Activated CD8-positive, alpha-beta memory T cell treated with anti-CD3 and anti-CD28 coated beads for 48 hours (primary cell): ENCODE measurements at regions not wholly inside any gene's neighbourhood (a gene's known extent, or its start where the extent isn't known, plus 50 kb on each side); places are given as distances from the start of the nearest gene placed in this dataset.
"Not testable (repeated sequence)": the region's sequence is repeated elsewhere in the genome, so short reads cannot be mapped to it uniquely, and the experiment has no call there.

ENCODE experiments used
- DNase-seq, 3 experiments: peaks; one replicate each; pipeline ENCODE4 v3.0.0-alpha.2; 2020; ENCODE audit warnings: low read depth in 2 of 3, low spot score in 2 of 3

DNA sequence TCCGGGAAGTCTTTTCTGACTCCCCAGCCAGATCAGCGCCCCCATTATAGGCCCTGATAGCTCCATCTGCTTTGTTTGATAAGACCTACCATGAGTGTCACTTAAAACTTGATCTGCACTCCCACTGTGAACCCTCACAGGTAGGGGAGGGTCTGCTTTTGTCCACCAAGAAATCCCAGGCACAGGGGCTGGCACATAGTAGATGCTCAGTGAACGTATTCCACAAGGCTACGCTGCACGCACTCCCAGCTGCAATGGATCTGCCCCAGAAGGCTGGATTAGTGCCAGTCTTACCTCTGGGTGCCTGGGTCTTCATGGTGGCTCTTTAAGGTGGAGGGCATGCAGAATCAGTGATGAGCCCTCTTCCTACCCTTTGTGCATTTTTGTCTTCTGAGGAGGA is 447.1 kb downstream of the PTPRU start:
- no peak for DNase-seq

DNA sequence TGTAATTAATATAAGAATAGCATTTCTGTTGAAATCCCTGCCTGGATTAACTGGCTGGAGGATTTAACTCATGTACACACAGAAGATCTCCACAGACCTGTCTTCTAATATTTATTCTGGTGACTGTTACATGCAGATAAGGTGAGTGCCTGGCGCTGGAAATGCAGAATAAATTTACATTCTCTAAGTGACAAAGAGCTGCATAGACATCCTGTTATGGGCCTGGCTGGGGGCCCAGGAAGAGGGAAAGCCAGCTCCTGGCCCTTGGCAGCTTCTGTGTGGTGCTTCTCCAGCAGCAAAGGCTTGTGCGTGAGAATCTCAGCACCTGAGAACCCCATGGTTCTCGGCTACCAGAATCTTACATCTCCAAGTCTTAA is 446.6 kb downstream of the PTPRU start:
- no peak for DNase-seq

DNA sequence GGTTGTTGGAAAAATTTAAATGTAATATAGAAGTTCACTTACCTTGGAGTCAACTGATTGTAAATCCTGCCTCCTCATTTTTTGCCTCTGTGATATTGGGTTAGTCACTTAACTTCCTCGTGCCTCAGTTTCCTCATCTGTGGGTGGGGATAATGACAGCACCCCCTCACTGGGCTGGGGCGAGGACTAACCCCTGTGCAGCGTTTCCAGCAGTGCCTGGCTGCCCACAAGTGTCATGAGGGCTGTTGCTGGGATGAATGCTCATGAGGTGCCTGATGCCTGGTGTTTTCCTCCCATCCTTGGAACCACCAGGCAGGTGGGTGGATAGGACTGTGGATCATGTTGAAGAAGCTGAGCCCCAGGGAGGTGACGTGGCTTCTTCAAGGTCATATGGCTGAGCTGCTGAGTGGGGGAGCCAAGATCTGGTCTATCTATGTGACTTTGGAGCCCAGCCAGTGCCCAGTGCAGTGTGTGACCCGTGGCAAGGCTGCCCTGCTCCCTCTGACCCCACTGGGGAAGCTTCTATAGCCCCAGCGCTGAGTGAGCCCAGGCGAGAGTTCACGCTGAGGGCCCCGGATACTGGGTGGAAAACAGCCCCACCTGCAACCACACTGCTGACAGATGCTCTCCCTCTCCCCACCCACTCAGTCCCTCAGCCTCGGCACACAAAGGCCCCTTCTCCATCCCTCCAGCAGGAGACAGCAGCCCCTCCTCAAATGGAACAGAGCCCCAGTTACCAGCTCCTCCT is 446.0 kb downstream of the PTPRU start:
- no peak for DNase-seq

DNA sequence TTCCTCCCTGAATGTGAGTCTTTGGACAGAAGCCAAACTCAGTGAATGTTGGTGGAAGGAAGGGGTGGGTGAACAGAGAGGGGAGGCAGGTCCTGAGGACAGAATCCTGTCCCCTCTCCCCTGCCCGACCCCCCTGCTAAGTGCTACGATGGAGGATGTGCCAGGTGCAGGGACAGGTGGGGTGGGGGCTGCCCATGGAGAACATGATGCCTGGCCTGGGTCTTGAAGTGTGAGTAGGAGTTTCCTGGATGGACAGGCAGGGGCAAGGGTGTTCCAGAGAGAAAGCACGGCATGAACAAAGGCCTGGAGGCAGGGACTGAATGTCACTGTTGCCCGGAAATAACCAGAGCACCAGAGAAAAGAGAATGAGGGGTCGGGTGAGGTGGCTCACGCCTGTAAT is 445.1 kb downstream of the PTPRU start:
- DNase-seq, result not testable (repeated sequence)

DNA sequence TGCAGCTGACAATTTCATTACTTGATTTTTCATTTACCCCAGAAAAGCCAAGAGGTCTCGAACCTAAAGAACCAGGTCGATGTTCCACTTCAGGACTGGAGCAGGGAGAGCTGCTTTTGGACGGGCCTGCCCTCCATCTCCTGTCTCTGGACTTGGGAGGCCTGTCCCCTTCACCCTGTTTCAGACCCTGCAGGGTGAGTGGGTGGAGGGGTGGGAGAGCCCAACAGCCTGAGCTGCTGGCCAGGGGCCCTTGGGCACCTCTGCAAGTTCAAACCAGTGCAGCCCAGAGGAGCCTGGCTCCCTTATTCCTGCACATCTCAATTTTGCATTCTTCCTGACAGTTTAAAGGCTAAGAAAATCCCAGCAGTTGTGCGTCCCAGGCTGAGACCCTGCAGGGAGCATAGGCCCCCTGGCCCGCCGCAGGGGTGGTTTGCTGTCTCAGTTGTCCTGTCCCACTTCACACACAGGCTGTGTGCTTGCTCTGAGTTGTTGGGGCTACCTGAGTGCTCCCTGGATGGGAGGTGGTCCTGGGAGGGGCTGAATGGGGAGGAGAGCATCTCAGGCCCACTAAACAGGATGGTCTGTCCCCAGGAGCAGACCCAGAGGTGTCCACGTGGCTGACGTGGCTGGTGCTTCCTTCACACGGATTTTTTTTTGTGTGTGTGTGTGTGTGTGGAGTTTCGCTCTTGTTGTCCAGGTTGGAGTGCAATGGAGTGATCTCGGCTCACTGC is 443.7 kb downstream of the PTPRU start:
- DNase-seq, result no peak

DNA sequence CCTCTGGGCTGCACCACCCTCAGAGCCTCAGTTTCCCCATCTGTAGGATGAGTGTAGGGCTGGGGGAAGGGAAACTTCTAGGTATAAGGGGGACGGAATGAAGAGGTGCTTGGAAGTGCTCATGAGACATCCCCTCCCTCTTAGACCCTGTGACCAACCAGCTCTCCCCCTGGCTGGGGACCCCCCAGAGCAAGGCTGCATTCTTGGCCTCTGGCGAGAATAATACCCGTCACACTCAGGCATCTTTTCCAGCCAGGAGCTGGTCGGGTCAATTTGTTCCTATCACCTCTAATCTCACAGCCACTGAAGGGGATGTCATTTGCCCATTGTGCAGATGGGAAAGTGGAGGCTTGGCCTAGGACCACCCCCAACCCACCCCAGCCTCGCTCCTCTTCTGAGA is 443.0 kb downstream of the PTPRU start:
- no peak for DNase-seq

DNA sequence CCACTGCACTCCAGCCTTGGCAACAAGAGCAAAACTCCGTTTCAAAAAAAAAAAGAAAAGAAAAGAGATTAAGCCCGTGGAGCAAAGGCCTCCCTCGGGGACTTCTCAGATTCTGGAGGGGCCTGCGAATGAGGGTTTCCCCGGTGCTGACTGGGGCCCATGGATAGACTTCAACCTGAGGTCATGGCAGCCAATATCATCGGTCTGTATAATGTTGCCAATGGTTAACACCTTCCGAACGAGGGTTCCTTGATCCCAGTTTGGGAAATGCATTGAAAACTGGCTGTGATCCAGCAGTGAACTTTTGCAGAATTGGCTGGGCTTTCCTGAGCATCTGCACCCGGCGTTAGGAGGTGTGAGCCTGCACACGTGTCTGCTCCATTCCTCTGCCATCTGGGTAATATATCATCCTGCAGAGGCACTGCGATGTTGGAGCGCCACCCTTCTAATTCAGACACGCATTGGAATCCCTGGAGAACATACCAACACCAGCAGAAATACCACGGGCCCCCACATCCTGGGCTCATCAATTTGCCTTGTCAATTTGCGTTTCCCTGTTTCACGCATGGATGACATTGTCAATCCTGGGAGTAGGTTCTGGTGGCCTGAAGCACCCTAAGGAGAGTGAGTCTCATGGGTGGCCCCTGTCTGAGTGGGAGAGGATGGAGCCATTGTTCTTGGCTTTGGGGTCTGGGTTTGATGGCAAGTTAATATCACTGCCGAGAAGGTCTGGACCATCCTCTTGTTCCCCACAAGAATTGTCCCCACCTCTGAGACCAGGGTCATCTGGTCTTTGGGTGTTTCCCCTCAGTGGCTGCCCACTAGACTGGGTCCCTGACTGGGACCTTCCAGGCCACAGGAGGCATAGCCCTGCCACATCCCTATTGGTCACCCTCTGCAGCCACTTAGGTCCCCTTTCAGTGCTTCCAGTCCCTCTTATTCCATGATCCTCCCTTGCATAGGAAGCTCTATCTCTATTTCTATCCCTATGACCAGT is 441.0 kb downstream of the PTPRU start:
- no peak for DNase-seq

DNA sequence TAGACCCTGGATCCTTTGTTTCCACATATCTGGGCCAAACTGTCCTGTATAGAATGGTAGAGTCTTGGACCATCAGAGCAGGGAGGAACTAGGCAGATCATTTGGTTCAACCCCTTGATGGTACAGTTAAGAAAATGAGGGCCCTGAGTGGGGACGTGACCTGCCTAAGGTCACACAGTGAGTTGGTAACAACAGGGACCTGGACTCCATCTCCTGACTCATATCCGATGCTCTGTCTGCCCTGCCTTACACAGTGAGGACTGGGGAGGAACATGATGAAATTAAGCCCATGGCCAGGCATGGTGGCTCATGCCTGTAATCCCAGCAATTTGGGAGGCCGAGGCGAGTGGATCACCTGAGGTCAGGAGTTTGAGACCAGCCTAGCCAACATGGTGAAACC is 440.2 kb downstream of the PTPRU start:
- no peak for DNase-seq

DNA sequence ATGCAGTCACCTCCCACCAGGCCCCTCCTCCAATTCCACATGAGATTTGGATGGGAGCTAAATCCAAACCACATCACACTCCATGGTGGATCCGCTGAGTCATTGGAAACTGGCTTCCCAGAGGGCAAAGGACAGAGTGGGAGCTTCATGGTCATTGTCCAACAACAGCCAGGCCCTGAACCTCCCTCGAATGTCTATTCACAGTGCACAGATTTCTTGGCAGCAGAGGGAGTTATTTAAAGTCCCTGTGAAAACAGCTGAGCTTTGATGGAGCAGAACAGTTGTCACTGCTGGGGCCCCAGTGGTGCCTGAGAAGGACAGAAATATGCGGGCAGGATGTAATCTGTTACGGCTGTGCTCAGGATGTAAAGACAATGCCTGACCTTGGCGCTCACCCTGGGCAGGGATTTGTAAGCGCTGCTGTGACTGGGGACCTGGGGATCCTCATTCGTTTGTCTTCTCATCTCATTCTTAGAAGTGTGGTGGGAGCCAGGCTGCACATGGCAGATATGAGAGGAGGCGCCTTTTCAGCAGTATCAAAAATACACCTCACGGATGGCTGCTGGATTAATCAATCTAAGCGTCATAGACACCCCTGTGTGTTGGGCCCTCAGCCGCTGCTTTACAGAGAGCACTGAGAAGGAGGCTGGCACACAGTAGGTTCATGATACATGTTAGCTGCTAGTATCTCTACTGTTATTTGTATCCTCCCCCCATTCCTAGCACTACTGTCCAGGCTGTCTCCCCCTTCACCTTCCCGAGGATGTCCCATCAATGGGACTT is 439.4 kb downstream of the PTPRU start:
- DNase-seq, result no peak

DNA sequence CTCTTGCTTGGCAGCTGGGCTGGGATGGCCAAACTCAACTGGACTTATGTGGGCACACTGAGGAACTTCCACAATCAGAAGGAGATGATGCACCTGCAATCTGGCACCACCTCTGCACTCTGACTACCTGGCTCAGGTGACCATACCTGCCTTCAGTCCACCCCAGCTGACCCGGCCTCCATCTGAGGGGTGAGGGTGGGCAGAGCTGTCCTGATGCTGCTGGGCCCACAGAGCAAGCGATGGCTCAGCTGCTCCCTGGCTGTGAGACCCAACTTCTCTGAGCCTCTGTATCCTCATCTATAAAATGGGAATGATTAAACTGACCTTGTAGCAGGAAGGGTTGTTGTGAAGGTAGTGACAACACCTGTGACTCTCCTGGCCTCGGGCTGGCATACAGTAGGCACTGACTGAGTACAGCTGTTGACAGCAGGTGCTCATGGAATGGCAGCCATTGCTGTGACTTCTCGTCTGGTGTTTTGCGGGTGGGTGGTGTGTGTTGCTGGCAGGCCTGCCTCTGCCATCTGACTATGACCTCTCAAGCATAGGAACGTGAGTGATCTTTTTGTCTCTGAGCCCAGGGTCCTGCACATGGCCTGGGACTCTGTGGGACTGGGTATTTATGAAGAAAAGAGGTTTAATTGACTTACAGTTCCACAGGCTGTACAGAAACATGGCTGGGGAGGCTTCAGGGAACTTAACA is 438.5 kb downstream of the PTPRU start:
- no peak for DNase-seq

DNA sequence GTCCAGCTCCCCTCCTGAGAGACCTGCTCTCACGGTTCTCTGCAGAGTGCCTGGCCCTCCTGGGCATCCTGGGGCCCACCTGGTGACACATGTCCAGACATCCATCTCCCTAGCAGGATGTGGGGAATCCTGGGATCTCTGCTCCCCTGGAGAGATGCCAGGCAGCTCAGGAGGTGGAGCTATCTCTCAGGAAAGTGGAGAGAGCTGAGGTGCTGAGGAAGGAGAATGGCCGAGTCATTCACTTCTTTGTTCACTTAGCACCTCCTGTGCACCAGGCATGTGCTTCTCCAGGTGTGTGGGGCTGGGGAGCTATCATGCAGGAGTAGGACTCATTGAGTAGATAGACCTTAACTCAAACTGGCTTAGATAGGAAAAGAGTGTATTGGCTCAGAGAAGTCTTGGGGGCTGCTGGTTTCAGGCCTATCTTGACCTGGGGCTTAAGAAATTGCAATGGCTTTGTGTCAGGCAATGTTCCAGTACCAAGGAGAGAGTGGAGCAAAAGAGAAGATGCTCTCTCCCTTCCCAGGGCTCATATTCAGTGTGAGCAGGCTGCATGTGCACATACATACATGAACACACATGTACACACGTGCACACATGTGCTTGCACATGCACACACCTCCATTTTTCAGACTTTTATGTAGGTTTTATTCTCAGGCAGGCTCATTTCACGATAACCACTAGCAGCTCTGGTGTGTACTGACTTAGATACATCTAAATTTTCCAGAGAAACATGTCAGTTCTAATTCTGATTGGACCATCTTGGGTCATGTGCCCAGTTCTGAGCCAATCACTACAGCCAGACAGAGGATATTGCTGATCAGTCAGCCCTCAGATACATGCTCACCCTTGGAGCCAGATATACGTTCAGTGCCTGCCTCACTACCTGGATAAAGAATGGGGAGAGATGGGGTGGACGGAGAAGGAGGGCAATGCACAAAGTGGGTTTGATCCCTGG is 437.6 kb downstream of the PTPRU start:
- no peak for DNase-seq

DNA sequence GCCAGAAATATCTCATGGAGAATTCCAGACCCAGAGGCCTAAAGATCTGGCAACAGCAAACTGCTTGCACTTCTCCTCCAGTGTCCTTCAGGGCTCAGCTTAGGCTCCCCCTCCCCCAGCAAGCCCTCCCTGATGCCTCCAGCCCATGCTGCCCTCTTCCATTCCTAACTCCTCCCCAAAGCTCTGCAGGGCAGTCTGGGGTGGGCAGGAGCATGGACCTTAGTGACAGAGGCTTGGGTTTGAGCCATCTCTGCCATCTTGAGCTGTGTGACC is 436.8 kb downstream of the PTPRU start:
- no peak for DNase-seq

DNA sequence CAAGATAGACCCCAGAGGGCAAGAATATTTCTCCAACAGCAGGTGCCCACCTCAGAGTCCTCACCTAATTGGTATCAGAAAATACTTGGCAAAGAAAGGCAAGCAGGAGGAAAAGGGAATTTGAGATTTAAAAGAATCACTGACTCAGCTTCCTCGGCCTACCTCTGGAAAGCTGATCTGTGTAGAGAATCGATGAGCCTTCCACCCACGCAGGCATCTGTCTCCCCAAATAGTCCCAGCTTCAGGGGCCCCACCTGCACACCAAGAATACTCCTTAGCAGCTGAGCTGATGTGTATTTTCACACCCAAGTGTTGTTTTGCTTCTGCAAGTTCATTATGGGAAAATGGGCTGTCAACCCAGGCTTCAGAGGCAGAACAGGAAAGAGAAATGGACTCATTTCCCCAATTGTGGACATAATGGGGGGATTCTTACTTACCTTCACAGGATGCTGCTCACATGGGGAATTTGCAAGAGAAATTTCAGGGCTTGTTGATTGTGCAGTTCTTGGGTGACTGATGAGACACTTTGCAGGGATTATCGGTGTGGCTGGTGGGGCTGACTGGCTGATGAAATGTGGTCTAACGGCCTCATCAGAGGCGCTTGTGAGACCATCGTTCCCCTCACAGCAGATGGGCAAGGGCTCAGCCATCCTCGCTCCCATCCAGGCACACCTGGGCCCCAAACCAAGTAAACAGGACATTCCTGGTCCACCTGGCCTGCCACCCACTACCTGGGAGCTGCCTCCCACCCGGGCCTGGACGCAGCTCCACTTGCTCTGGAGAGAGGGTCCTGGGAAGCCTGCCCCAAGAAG is 436.3 kb downstream of the PTPRU start:
- DNase-seq, result no peak

DNA sequence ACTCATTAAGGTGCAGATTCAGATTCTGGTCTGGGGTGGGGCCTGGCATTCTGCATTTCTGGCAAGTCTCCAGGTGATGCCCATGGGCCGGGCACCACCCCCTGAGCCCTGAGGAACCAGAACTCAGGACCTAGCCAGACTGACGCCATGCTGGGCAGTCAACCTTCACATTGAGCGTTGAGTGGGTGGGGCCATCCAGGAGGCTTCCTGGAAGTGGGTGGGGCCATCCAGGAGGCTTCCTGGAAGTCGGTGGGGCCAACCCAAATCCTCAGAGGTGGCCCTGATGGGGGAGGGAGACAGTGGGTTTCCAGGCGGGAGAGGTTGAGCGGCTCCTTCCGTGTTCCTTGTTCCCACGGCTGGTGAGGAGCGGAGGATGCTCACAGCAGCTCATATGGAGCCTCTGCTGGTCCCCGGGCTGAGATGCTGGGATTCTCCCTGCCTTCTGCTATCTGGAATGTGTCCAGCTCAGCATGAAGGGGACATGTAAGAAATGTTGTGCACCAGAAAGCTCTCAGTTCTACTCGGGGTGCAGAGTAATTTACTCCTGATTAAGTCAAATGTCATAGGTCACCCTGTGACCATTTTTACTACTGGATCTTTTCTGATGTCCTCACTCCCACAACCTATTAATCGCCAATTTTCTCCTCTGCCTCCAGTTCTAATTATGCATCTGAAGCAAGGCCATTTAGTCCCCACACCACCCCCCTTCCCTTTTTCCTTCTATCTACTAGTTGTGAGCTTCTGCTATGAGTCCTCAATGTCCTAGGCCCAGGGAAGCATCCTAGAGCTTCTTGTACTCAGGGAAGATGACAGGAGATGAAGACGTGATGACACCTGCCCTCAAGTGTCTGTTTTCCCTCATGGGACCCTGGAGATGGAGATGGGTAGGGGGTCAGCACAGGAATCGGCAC is 435.4 kb downstream of the PTPRU start:
- no peak for DNase-seq

DNA sequence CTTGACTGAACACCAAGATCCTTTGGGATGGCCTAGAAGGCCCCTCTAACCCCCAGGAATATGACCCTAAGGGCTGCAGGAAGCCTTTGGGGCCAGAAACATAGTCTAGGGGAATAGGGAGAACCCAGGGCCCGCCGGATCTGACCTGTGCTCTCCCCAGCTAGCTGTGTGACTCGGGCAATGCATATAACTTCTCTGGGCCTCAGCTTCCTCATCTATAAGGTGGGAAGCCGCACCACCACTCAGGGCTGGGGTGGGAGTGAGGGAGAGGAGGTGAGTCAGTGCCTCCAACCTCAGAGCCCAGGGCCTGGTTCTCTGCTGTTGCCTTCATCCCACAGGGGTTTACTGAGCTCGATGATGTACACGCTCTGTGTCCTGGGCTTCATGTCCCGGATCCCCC is 434.4 kb downstream of the PTPRU start:
- DNase-seq, result no peak

DNA sequence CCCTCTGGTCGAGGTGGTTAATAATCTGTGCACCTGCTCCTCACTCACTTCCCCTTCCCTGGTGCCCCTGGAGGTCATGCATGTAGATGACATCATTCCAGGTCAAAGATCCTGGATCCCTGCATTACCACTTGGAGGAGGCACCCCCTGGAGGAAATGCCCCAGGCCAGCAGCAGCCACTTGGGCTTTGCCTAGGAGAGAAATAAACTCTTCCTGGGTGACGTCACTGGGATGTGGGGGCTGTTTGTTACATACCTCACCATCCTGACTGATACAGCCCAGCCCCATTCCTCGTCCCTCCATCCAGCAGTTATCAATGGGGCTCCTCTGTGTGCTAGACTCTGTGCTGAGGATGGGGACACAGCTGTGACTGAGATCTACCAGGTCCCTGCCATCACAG is 433.6 kb downstream of the PTPRU start:
- DNase-seq, result no peak

DNA sequence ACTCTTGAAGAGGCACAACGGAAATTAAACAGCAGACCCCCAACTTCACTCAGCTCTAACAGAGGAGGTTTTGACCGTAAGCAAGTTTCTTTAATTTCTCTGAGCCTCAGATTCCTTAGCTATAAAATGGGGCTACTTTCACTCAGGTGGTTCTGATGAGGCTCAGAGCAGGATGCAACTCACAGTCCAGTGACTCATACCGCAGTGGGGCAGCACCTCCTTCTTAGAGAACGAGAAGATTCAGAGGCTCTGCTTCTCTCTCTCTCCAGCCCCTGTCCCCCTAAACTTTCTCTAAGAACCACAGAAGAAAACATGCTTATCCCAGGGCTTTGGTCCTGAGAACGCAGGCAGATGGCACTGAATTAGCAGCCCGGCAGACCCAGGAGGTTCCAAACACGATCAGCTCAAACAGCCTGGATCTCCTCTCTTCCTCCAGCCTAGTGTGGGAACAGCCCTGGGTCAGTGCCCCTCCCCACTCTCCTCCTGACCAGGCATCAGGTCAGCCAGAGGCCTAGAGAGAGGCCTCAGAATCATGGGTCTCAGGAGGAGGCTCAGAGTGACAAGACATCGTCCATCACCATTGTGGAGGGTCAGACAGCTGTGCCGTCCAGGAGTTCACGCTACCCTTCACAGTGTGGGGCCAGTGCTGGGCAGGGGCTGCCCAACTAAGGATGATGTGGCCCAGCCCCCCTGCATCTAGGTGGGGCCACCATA is 433.0 kb downstream of the PTPRU start:
- DNase-seq, result no peak
